ENCODE measurements at regions not wholly inside any gene's neighbourhood (a gene's known extent, or its start where the extent isn't known, plus 50 kb on each side); places are given as distances from the start of the nearest gene placed in this dataset.

DNA sequence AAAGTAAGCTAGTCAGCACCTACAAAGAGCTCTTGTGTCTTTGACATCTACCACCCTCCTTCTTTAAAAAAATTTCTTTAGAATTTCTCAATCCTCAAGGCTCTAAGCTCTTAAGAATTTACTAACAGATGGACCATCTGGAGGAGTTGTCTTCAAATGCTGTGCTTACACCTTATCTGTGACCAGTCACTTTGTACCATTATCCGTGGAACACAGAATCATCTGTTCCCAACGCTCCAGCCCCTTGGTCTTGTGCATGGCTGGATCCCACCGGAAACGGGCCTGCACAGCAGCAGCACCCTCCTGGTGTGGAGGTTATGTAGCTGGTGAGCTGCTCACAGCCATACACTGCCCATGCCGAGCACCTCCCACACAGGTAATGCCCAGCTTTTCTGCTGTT lies 89.0 kb downstream of the TBX19 start:
- no peak for TF ChIP-seq POLR2A (IDR thresholded peaks at IDR 0.05)
- TF ChIP-seq, protein P1, sequence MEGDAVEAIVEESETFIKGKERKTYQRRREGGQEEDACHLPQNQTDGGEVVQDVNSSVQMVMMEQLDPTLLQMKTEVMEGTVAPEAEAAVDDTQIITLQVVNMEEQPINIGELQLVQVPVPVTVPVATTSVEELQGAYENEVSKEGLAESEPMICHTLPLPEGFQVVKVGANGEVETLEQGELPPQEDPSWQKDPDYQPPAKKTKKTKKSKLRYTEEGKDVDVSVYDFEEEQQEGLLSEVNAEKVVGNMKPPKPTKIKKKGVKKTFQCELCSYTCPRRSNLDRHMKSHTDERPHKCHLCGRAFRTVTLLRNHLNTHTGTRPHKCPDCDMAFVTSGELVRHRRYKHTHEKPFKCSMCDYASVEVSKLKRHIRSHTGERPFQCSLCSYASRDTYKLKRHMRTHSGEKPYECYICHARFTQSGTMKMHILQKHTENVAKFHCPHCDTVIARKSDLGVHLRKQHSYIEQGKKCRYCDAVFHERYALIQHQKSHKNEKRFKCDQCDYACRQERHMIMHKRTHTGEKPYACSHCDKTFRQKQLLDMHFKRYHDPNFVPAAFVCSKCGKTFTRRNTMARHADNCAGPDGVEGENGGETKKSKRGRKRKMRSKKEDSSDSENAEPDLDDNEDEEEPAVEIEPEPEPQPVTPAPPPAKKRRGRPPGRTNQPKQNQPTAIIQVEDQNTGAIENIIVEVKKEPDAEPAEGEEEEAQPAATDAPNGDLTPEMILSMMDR (IDR thresholded peaks at IDR 0.05 in 4 of 5, conservative IDR thresholded peaks at IDR 0.05 in 1 of 5): no peak
- Histone ChIP-seq H3K27me3 (no peaks in the 10 kb centered on the region), H3K9me3 (no peaks in the 10 kb centered on the region), H3K27ac (no peak overlapping the region), H3K36me3 (no peaks in the 10 kb centered on the region), H3K4me1 (no peaks in the 10 kb centered on the region), H3K4me3 (no peak overlapping the region)
- ATAC-seq (no peak), DNase-seq (no peak)
- intact Hi-C loops (cut with DNase I; ENCODE audit: low total_unique reads): no loop called here
- in situ Hi-C loops (cut with MboI; ENCODE audit: low sequenced_read_pairs in 4 of 4): no loop called here

DNA sequence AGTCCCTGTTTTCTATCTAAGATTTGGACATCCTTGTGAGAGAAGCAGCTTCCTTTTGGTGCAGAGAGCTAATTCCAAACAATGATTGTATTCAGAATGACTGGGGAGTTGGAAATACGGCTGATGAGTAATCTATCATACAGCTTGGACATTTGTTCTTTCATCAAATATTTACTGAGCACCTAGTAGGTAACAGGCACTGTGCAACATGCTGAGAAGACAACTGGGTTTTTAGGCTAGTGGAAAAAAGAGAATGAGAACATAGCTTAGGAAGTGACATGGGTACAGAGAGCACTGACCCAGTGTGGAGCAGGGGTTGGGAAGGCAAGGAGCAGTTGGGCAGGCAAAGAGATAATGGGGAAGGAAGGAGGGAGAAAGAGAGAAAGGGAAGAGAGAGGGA lies 87.5 kb downstream of the TBX19 start:
- no peaks in the 10 kb centered on the region for H3K4me1 ChIP-seq
- no peaks in the 10 kb centered on the region for H3K36me3 ChIP-seq
- intact Hi-C loops (cut with DNase I; ENCODE audit: low total_unique reads): no loop called here
- DNase-seq (no peak), ATAC-seq (no peak)
- in situ Hi-C loops (cut with MboI; ENCODE audit: low sequenced_read_pairs in 4 of 4): no loop called here
- no peak overlapping the region for H3K4me3 ChIP-seq
- H3K27ac ChIP-seq: no peak overlapping the region
- TF ChIP-seq, protein P1 (IDR thresholded peaks at IDR 0.05 in 4 of 5, conservative IDR thresholded peaks at IDR 0.05 in 1 of 5): no peak
- no peak for TF ChIP-seq POLR2A (IDR thresholded peaks at IDR 0.05)
- no peaks in the 10 kb centered on the region for H3K27me3 ChIP-seq
- no peaks in the 10 kb centered on the region for H3K9me3 ChIP-seq

DNA sequence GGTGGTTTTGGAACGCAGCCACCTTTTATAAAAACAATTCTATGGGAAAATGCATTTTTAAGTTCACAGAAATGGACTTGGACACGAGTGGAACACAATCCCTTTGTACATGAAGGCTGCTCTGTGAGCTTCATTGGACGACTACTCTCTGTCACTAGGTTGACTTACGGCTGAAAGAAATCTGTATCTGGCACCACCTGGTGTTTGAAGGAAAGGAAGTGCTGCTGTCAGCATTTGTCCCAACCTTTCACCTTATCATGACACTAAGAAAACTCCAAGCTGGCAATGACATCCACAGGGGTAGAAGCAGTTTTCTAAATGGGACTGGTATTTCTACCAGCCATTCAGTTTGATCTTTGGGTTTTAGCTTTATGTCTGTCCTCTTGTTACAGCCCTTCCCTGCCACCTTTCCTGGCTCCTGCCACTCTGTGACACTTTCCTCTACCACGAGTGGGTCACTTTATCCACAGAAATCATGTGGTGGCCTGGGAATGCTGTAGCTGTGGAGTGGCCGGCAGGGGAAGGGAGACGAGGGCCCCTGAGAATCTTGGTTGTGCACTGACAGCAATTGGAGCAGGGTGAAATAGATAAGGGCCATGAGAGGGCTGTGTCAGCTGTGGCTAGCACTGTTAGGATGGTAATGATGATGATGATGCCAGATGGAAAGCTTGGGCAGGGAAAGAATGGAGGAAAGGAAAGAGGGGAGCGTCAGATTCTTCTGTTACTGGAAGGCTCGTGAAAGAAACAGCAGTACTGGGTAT lies 85.2 kb downstream of the TBX19 start:
- DNase-seq: no peak
- no peaks in the 10 kb centered on the region for H3K9me3 ChIP-seq
- H3K36me3 ChIP-seq: no peaks in the 10 kb centered on the region
- no peaks in the 10 kb centered on the region for H3K27me3 ChIP-seq
- intact Hi-C loops (cut with DNase I; ENCODE audit: low total_unique reads) (no loop called here), in situ Hi-C loops (cut with MboI; ENCODE audit: low sequenced_read_pairs in 4 of 4) (no loop called here)
- H3K27ac ChIP-seq: no peak overlapping the region
- no peak overlapping the region for H3K4me3 ChIP-seq
- TF ChIP-seq, protein P1 (IDR thresholded peaks at IDR 0.05 in 4 of 5, conservative IDR thresholded peaks at IDR 0.05 in 1 of 5): no peak
- TF ChIP-seq POLR2A (IDR thresholded peaks at IDR 0.05): no peak
- H3K4me1 ChIP-seq: no peaks in the 10 kb centered on the region
- no peak for ATAC-seq

MicroRNA genes in the stretch of these regions (microRNA counts, 767-probe panel; counts per million panel counts)
- microRNA hsa-miR-557: 356 to 448 counts per million in 2 donors

Small RNAs in the stretch of these regions (microRNA-seq; reads per million reads assigned to microRNA genes)
- gene MIR557 (ENCODE audit: borderline replicate concordance in 2 of 2): 0 reads per million in 2 donors
